Epithelial cell of proximal tubule (primary cell): ENCODE measurements at regions not wholly inside any gene's neighbourhood (a gene's known extent, or its start where the extent isn't known, plus 50 kb on each side); places are given as distances from the start of the nearest gene placed in this dataset.

Experiments used
- DNase-seq: peaks from one replicate; pipeline ENCODE4 v3.0.0-alpha.2; 2011; ENCODE audit warnings: low read depth
- H3K4me3 ChIP-seq: 2 replicates; pipeline ENCODE4 v1.5.1; 2011; ENCODE audit warnings: low read depth, mild to moderate bottlenecking, low read length
- CTCF ChIP-seq: conservative IDR thresholded peaks from 2 replicates; pipeline ENCODE4 v1.5.1; 2012; ENCODE audit warnings: low read depth, mild to moderate bottlenecking, low read length

GRCh38 chr17:77730376-77730775 is 228.1 kb upstream of the TNRC6C start:
- H3K4me3 ChIP-seq, result no peak overlapping the region
- no peak for DNase-seq
- TF ChIP-seq CTCF, result no peak

- no peak for TF ChIP-seq CTCF
- DNase-seq, result no peak
- no peak overlapping the region for H3K4me3 ChIP-seq
Measured at GRCh38 chr17:77733576-77734296, 224.8 kb upstream of the TNRC6C start.

GRCh38 chr17:77734371-77735080 is 224.0 kb upstream of the TNRC6C start:
- no peak for TF ChIP-seq CTCF
- DNase-seq, result no peak
- no peak overlapping the region for H3K4me3 ChIP-seq

GRCh38 chr17:77735081-77735565 is 223.4 kb upstream of the TNRC6C start:
- DNase-seq, result no peak
- no peak overlapping the region for H3K4me3 ChIP-seq
- no peak for TF ChIP-seq CTCF

- no peak for DNase-seq
- H3K4me3 ChIP-seq, result no peak overlapping the region
- no peak for TF ChIP-seq CTCF
Measured at GRCh38 chr17:77735566-77736198, 222.8 kb upstream of the TNRC6C start.

- DNase-seq, result no peak
- no peak for TF ChIP-seq CTCF
- no peak overlapping the region for H3K4me3 ChIP-seq
Measured at GRCh38 chr17:77736199-77736585, 222.3 kb upstream of the TNRC6C start.
